SK-N-DZ (cell line): ENCODE measurements at regions not wholly inside any gene's neighbourhood (a gene's known extent, or its start where the extent isn't known, plus 50 kb on each side); places are given as distances from the start of the nearest gene placed in this dataset.
"Not testable (repeated sequence)": the region's sequence is repeated elsewhere in the genome, so short reads cannot be mapped to it uniquely, and the experiment has no call there.

Experiments
- DNase-seq: peaks from one replicate; pipeline ENCODE4 v3.0.0-alpha.2; 2015; ENCODE audit warnings: low spot score

GRCh38 chr12:119931402-119931801 lies 54.3 kb upstream of the CIT start:
- no peak for DNase-seq

GRCh38 chr12:119932921-119933320 lies 55.8 kb upstream of the CIT start:
- DNase-seq, result no peak

GRCh38 chr12:119934780-119935179 lies 54.3 kb upstream of the BICDL1 start:
- DNase-seq, result not testable (repeated sequence)

- DNase-seq, result no peak
These were observed 52.2 kb upstream of the BICDL1 start for GRCh38 chr12:119936705-119937311.

GRCh38 chr12:119938049-119938667 lies 50.9 kb upstream of the BICDL1 start:
- DNase-seq, result peak; percentile 52
